ENCODE measurements at regions not wholly inside any gene's neighbourhood (a gene's known extent, or its start where the extent isn't known, plus 50 kb on each side); places are given as distances from the start of the nearest gene placed in this dataset.

- TF ChIP-seq CTCF (IDR thresholded peaks at IDR 0.05) (no peak), POLR2A (IDR thresholded peaks at IDR 0.05) (no peak)
Observed at GRCh38 chr4:181959121-181959520, 284.1 kb upstream of the TENM3 start.
